Stromal cell of bone marrow (primary cell): ENCODE measurements at regions not wholly inside any gene's neighbourhood (a gene's known extent, or its start where the extent isn't known, plus 50 kb on each side); places are given as distances from the start of the nearest gene placed in this dataset.

Experiments used
- DNase-seq: peaks from one replicate; pipeline ENCODE4 v3.0.0-alpha.2; 2012; ENCODE audit warnings: low read depth

DNA sequence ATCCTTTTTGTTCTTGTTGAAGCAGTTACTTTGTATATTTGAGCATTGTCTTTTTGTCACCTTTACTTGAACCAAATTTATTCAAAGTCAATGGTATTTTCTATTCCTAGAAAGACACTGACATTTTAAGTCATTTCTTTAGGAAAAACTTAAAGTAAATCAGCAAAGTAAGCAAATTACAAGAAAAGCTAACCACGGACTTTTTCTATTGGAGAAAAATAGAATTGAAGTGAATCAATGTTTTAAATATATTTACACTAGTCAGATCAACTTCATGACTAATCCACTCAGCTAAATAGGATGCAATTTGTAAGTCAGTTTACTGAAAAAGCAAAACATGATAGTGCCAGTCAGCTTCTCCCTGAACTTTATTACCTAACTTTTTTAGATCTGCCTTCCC lies 733.8 kb upstream of the ALCAM start:
- no peak for DNase-seq

DNA sequence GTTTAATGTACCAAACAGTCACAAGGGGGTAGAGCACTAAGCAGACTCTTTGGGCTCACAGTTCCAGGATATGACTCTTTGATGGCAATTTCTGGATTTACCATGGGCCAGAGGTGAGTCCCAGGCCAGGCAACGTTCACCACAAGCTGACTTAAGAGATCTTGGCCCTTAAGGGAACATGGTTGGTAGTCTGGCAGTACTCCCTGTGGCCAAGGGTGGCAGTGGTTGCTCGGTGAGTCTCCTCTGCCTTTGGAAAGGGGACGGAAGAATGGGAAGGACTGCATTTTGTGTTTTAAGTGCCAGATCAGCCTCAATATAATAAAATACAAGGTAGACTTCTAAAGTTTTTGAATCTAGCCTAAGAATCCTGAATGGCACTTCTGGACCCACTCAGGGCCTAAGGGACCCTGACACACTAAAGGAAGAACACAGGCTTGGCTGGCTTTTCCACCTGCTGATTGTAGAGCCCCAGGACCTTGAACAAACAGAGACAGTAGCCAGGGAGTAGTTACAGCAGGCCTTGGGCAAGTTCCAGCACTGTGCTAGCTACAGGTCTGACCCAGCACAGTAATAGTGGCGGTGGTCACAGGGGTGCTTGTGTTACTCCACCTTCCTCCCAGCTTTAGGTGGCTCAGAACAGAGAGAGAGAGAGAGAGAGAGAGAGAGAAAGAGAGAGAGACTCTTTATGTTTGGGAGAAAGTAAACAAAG lies 730.7 kb upstream of the ALCAM start:
- no peak for DNase-seq

DNA sequence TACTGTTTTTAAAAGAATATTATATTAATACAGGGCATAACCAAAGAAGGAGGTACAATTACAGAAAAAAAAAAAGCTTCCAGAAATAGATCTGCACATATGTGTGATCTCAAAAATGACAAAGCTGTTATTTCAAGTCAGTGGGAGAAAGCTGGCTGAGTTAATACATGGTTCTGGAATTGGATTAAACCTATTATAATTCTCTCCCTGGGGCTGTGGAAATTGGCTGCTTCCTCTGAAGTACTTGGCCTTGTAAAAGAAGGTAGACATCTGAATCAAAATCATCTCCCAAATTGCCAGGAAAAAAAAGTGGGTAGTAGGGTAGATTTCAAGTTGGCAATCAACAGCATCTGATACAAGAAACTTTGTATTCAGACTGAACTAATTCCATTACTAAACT lies 723.9 kb upstream of the ALCAM start:
- no peak for DNase-seq

DNA sequence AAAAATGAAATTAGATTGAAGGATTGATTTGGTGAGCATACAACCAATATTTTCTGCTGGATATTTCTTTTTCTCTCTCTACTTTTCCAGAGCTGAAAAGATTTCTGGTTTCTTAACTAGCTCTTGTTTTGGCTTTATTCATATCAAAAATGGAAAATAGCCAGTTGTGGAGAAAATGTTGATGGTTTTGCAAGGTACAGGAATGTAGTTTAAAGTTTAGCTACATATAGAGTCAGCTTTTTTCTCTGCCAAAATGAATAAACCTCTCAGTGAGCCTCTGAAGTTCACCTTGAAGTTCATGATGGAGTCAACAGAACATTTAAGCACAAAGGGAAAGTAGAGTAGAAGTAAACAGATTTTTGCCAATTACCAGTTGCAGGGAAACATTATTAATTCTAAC lies 720.5 kb upstream of the ALCAM start:
- DNase-seq = no peak

DNA sequence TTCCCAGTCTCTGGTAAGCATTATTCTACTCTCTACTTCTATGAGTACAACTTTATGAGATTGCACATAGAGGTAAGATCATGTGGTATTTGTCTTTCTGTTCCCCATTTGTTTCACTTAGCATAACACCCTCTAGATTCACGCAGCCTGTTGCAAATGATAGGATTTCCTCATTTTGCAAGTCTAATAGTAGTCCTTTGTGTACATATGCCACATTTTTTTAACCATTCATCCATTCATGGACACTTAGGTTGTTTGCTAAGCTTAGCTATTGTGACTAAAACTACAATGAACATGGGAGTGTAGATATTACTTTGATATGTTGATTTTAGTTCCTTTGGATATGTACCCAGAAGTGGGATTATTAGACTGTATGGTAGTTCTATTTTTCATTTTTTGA lies 717.9 kb upstream of the ALCAM start:
- DNase-seq = no peak

DNA sequence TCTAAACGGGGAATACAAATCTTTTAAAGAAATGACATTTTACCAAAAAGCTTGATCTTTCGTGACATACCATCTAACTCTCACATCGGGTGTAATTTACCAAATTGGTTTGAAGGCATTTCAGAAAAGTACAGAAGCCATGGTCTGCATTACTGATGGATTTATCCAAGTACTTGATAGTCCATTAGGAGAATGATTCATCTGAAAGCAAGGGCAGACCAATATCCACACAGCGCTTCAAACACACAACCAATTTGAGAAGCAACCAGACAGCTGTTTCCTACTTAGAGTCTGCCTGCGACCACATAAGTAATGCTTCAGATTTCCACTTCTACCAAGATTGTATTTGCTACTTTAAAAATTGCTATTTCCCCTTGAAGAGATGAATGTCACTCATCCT lies 697.6 kb upstream of the ALCAM start:
- DNase-seq = no peak

DNA sequence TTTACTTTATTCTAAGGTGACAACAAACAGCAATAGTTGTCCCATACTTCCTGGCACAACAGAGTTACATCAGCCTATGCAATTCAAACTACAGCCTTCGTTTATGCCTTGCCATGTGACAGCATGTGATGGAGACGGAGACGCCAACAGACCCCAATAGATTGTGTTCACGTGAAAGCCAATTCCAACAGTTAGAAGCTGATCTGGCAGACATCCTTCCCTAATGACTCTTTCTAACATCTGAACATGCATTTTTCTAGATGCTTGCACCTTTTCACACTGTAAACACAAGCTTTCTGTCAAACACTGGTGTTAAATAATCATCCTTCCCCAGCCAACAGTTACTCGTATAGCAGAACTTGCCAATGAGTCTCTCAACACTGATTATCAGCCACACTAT lies 694.4 kb upstream of the ALCAM start:
- DNase-seq = no peak

DNA sequence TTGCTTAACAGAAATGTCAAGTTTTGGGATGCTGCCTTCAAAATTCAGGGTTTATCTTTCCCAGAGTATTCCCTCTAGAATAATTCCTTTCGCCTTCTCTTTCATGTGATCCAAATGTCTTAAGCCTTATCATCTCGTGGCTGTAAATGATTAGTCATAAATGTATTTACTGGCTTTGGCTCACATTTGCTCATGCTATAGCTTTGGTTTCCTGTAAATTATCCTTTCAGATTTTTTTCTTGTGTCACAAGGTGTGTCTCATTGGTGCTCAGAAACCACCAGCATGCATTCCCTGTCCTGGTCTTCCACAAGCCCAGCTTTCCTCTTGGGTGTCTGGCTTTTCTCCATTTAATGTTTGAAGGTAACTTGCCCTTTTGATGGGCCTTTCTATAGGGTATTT lies 692.7 kb upstream of the ALCAM start:
- no peak for DNase-seq

DNA sequence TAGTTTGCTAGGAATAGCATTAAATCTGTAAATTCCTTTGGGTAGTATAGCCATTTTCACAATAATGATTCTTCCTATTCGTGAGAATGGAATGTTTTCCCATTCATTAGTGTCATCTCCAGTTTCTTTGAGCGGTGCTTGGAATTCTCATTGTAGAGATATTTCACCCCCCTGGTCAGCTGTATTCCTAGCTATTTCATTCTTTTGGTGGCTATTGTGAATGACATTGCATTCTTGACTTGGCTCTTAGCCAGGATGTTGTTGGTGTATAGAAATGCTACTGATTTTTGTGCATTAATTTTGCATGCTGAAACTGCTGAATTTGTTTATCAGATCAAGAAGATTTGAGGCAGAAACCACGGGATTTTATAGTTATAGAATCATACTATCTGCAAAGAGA lies 690.5 kb upstream of the ALCAM start:
- DNase-seq = no peak

DNA sequence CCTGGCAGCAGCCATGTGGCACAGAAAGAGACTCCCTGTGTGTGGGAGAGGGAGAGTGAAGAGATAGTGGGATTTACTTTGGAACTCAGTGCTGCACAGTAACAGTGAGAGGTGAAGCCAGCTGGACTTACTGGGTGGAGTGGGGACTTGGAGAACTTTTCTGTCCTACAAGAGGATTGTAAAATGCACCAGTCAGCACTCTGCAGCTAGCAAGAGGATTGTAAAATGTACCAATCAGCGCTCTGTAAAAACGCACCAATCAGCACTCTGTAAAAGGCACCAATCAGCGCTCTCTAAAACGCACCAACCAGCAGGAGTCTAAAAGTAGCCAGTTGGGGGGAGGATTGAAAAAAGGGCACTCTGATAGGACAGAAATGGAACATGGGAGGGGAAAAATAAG lies 688.8 kb upstream of the ALCAM start:
- no peak for DNase-seq

DNA sequence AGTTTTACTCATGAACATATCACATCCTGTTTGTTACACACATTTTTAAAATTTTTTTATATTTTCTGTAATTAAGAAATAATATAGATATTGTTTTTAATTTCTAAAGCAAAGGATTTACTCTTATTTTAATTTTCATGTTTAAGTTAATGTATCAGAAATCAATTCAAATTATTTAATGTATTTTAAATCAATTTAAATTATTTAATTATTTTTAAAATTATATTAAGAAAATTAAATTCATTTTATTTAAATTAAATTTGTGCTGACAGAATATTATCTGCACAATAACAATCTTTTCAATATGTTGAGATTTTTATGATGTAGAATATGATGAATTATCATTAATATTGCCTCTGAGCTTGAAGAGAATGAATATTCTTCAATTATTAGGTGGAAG lies 681.2 kb upstream of the ALCAM start:
- no peak for DNase-seq

DNA sequence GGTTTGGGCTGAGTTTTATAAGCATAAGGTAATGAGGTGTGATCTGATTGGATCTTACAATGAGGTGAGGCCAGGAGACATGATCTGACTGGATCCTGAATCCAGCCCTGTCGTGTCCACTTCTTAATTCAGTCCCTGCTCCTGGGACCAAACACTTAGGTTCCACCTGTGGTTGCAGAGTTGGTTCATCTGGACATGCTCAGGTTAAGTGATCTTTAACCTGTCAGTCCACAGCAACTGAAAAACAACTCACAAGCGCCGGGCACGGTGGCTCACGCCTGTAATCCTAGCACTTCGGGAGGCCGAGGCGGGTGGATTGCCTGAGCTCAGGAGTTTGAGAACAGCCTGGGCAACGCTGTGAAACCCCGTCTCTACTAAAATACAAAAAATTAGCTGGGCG lies 679.3 kb upstream of the ALCAM start:
- no peak for DNase-seq

DNA sequence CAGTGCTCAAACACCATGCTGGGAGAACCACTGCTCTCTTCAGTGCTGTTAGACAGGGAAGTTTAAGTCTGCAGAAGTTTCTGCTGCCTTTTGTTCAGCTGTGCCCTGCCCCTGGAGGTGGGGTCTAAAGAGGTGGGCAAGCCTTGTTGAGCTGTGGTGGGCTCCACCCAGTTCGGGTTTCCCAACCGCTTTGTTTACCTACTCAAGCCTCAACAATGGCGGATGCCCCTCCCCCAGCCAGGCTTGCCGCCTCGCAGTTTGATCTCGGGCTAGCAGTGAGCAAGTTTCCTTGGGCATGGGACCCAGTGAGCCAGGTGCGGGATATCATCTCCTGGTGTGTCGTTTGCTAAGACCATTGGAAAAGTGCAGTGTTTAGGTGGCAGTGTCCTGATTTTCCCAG lies 670.2 kb upstream of the ALCAM start:
- DNase-seq = no peak

DNA sequence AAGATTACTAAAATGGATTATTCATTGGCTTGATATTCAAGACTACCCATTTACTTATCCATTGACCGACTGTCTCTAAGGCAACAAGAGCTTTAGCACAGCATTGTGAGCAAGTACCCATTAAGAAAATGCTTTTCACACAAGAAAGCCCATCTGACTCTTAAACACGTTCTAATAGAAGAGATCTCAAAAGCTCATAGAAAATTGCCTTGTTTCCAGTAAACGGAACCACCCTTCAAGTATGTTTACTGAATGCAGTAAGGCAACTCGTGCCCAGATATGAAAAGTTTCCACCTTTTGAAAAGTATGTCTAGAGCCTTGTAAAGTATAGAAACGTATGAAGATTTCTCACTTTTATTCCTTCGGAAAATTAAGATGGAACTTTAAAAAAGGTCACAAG lies 655.3 kb upstream of the ALCAM start:
- DNase-seq = no peak

DNA sequence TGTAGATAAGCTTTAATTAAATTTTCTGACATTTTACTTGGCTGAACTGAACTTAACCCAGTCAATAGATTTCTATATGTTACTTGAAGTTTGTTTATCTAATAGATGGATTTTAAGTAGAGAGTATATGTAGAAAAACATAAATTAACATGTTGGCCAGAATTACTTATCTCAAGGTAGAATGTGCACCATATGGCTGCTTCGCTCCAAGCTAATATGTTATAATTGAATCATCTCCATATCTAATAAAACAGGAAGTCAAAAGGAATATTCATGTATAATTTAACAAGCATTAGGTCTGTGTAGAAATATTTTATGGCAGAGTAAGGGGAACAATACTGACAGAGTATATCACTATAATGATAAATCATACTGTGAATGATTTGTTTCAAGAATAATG lies 650.7 kb upstream of the ALCAM start:
- DNase-seq = no peak

DNA sequence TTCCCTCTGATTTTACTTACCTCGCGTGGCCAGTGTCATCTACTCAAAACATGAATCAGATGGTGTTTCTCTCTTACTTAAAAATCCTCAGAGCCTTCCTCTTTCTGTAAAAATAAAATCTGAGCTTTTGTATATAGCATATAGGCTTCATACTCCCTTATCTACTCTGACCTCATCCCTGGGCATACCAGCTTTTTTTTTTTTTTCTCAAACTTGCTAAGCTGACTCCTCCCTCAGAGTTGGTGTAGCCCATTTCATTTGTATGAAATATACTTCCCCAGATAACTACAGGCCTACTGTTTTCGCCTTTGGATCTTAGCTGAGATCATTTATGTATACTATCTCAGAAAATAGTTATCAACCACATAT lies 648.9 kb upstream of the ALCAM start:
- no peak for DNase-seq

DNA sequence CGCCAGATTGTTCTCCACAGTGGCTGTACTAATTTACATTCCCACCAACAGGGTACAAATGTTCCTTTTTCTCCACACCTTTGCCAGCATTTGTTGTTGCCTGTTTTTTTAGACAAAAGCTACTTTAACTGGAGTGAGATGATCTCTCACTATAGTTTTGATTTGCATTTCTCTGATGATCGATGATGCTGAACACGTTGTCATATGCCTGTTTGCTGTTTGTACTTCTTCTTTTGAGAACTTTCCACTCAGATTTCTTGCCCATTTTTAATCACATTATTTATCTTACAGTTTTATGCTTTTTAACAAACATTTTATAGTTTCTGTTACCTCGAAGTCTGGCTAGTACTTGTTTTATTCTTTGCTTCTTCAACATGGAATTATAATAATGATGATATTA lies 643.7 kb upstream of the ALCAM start:
- no peak for DNase-seq

DNA sequence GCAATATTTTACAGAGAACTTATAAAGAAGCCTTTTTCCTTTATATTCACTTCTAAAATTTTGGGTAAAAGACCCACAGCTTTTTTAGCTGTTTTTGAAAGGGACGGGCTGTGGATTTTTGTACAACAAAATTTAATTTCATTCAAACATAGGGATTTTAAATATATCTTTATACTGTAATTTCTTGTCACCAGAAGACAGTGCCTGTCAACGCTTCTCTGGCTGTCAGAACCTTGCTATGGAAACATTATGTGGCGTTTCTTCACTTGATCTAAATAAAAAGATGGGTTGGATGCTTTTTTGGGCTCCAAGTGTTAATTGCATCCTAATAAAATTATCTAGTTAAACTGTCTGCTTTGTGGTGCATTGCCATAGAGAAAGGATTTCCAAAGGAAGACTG lies 635.6 kb upstream of the ALCAM start:
- no peak for DNase-seq

DNA sequence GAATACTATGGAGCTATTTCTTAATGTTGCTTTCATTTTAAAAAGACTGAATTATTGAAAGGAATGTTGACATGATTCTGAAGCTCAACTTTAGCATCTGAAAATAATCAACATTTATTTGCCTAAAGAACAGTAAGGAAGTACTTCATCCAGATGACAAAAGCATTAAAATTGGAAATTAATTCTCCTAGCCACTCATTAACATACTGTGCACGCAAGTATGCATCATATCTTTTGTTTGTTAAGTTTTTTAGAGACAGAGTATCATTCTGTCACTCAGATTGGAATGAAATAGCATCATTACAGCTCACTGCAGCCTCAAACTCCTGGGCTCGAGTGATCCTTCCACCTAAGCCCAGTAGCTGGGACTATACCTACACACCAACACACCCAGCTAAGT lies 632.1 kb upstream of the ALCAM start:
- DNase-seq = no peak

DNA sequence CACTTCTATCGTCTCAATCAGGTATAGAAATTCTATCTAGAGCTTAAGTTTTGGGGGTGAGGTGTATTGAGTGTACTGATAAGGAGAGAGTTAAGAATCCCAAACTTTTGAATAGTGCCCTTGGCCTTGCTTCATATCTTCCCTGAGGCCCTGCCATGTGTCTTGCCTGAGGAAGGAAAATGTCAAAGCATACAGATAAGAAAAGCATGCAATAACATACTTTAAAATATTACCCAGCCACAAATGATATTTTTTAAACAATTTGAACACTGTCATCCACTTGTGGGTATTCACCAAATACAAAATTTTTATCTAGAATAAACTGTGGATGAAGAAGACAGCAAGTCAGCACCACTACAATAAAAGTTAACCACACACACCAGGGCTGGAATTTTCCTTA lies 631.0 kb upstream of the ALCAM start:
- no peak for DNase-seq

DNA sequence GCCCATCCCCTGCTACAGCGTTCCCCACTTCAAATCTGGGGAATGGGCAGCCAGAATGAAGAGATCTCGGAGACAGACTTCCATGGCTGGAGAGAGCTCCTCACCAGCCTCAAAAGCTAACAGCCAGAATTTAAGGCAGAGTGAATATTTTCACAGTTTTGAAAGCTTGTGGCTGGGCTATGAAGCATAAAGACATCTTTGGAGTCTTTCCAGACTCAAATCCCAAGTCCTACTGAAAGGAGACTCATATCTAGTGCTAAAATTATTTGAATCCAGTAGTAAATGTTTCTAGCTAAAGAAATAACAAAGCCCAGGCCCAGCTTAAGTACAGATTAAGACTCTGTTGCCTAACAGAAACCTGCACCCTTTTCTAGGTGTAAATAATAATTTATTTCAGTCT lies 628.4 kb upstream of the ALCAM start:
- DNase-seq = peak; percentile 32

DNA sequence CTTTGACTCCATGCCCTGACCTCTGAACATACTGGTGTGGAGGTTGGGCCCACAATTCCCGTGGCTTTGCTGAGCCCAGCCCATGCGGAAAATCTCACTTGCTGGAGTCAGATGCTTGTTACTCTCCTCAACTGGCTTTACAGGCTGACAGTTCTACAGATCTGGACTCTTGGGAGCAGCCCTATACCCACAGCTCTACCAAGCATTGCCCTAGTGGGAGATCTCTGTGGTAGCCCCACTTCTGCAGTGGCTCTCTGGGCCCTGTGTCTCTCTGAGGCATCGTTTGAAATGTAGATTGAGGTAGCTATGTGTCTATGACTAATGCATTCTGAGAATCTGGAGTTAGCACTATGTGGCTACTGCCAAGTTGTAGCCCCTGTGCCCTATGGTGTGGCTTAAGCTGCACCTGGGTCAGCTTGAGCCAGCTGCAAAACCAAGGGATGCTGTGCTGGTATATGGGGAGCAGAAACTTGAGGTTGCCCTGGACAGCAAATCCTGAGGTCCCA lies 625.8 kb upstream of the ALCAM start:
- DNase-seq = no peak

DNA sequence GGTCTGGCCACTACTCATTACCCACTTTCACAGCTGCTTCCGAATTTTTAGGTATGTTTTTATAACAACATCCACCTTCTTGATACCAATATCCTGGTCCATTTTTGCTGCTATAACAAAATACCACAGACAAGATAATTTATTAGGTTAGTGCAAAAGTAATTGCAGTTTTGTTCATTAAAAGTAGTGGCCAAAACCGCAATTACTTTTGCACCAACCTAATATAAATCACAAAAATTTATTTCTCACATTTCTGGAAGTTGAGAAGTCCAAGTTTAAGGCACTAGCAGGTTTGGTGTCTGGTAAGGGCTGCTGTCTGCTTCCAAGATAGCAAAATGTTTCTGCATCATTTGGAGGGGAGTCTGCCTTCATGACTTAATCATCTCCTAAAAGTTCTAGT lies 624.7 kb upstream of the ALCAM start:
- no peak for DNase-seq

DNA sequence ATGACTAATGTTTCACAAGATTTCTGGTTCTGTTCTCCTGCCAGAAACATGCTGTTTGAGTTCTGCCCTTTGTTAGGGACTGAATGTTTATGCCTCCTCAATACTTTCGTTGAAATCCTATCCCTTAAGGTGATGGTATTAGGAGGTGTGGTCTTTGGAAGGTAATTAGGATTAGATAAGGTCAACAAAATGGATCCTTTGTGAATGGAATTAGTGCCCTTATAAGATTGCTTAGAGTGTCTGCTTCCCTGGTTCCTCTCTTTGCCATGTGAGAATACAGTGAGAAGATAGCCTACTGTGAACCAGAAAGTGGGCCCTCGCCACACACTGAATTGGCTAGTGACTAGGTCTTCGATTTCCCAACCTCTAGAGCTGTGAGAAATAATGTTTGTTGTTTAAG lies 621.4 kb upstream of the ALCAM start:
- no peak for DNase-seq

DNA sequence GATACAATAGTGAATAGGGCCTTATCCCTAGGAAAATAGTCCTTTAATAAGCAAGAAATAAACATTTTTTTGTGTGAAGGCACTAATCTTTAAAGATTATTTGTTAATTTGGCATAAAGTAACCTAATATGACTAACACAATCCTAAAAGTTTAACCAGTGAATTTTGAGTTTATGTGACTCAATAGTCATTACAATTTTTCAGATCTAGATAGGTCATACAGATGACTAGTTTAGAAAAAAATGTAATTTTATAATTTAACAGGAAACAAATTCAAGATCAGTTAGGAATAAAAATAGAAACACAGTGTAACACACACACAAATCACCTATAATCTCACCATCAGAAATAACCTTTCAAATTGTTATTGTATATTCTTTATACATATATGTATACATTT lies 620.7 kb upstream of the ALCAM start:
- no peak for DNase-seq
